ENCODE measurements at regions not wholly inside any gene's neighbourhood (a gene's known extent, or its start where the extent isn't known, plus 50 kb on each side); places are given as distances from the start of the nearest gene placed in this dataset.
A peak's percentile ranks its signal among the peaks of the same experiment; 100 is the strongest.
"Not testable (repeated sequence)": the region's sequence is repeated elsewhere in the genome, so short reads cannot be mapped to it uniquely, and the experiment has no call there.

GRCh38 chr12:67045650-67046049 lies 223.5 kb upstream of the CAND1 start:
- DNase-seq, result no peak

- DNase-seq, result no peak
These were observed 223.1 kb upstream of the CAND1 start for GRCh38 chr12:67046062-67046461.

GRCh38 chr12:67047634-67048033 lies 221.5 kb upstream of the CAND1 start:
- no peak for DNase-seq

- DNase-seq, result no peak
These were observed 220.8 kb upstream of the CAND1 start for GRCh38 chr12:67048371-67048770.

GRCh38 chr12:67049199-67049598 lies 220.0 kb upstream of the CAND1 start:
- DNase-seq, result not testable (repeated sequence)

GRCh38 chr12:67052981-67053380 lies 216.2 kb upstream of the CAND1 start:
- no peak for DNase-seq

DNA sequence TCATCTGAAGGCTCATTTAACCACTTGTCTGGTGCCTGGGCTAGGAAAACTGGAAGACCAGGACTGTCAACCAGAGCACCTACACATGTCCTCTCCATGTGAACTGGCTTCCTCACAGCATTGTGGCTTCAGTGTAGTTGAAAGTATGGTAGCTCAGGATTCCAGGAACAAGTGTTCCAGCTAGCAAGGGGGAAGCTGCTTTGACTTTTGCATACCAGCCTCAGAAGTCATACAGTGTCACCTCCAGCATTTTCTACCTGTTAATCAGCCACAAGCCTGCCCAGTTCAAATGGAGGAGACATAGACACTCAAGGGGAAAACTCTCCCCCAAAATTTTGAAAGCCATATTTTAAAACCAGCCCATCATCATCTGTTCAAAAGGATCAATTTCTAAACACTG lies 212.8 kb upstream of the CAND1 start:
- DNase-seq, result no peak

- no peak for DNase-seq
These were observed 212.1 kb upstream of the CAND1 start for GRCh38 chr12:67057072-67057471.

GRCh38 chr12:67062193-67062592 lies 207.0 kb upstream of the CAND1 start:
- no peak for DNase-seq

GRCh38 chr12:67067453-67068203 lies 201.5 kb upstream of the CAND1 start:
- no peak for DNase-seq

DNA sequence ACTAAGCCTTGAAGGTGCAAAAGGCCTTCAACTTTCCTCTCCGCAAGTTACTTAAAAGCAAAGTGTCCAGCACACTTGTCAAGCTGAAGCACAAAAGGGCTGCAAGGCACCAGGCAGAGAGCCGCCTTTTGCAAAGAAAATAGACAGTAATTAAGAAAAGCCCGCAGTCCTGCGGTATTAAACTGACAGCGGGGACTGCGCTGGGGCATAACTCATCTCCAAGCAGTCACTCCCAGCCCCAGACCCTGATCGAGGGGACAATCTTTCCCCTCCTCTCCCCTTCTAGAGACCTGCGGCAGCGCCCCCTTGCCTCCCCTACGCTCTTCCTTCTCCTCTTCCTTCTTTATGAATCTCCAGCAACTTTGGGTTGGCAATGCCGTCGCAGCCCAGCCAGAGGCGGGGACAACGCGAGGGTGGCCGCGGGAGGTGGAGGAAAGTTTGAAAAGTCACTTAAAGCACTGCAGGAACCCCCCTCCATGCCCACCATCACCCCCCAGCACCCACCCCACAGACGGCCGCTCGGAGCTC lies 200.9 kb upstream of the CAND1 start:
- DNase-seq, result no peak

DNA sequence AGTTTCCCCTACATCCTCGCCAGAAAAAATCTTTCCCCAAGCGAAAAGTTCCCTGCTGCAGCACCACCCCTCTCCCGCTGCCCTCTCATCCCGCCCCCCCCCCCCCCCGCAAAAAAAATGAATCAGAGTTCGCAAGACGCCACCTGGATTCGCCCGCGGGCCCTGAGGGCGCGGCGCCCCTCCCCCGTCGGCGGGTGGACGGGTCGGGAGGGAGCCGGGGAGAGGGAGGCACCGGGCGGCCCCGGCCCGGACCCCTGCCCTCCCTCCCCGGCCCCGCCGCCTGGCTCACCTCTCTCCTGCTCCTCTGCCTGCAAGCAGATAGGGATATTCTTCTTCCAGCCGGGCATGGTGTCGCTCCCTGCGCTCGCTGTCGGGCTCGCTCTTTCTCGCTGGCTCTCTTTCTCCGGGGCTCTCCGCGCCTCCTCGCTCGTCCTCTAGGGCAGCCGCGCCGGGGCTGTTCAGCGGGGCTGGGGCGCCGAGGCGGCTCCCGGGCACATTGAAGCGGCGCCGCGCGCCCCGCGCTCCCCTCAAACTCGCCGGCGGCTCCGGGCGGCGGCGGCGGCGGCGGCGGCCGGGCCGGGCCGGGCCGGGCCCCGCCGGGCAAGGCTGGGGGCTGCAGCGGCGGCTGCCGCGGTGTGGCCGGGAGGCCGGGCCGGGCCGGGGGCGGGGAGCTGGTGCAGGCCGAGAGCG lies 200.3 kb upstream of the CAND1 start:
- peak in 1 of 2 donors; percentile 14 for DNase-seq

GRCh38 chr12:67069451-67070306 lies 199.5 kb upstream of the CAND1 start:
- no peak for DNase-seq

- DNase-seq, result no peak
These were observed 198.9 kb upstream of the CAND1 start for GRCh38 chr12:67070307-67070600.

DNA sequence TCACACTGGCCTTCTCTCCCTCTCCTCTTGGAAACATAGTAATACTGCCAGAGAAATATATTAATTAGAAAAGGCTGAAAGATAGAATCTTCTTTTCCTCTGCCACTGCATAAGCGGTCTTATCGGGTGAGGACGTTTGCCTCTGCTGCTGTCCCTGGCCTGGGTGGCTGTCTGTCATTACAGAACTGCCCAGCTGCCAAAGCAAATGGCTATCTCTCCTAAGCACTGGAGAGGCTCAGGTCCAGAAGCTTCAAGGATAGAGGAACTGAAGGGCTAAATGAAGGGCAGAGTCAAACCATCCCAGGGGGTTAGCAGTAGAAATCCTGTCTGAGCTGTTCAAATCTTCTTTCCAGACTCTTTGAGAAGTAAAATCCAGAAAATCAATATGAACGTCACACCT lies 198.6 kb upstream of the CAND1 start:
- DNase-seq, result no peak

GRCh38 chr12:67072281-67072680 lies 196.9 kb upstream of the CAND1 start:
- DNase-seq, result not testable (repeated sequence)

GRCh38 chr12:67073336-67073735 lies 195.8 kb upstream of the CAND1 start:
- DNase-seq, result no peak

- no peak for DNase-seq
These were observed 195.1 kb upstream of the CAND1 start for GRCh38 chr12:67074072-67074471.

DNA sequence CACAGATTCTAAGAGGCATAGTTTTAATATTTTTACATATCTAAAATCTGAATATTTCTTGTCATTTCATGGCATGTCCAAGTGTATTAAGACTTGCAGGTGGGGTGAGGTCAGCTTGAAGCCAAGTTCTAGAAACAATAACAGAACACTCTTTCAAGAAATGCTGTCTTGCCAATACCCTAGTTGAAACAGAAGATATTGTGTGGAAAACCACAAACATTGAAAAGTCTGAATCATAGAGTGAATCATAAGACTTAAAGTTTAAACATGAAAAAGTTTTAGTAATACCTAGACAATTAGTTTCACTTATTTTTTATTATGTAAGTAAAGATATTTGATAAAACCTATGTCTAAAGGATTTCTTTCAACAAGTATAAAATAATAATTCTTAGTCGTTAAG lies 191.5 kb upstream of the CAND1 start:
- DNase-seq, result no peak

DNA sequence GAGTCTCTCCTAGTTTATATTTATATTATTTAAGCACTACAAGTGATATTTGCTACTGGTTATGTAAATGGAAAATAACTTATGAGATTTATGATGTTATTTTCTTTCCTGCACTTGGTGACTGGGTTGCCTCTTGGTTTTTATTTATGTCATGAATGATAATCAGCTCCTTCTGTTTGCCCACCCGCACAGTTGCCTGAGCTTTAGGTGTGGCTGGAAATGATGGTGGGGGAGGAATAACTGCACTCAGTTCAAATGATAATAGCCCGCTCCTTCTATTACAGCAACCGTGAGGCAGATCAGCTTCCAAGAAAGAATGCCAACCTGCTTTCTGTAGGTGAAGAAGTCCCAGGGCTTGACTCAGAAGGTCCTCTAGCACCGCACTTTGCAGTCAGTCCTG lies 190.2 kb upstream of the CAND1 start:
- no peak for DNase-seq

- no peak for DNase-seq
These were observed 188.5 kb upstream of the CAND1 start for GRCh38 chr12:67080637-67081036.

DNA sequence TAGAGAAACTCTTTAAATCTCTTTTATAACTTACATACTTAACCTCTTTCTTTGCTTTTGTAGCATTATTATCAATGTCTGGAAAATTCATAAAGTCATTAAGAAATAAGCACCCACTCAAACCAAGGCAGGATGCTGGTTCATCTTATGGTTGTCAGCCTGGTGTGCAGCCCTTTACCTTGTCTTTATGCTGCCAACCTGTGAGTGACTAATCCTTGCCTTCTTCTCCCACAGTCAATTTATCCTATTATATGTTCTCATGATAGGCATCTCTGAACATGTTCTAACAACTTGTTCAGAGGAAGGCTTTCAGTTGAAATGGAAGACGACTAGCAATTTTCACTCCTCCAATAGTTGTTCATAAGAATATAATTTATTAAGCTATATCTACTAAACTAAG lies 186.9 kb upstream of the CAND1 start:
- DNase-seq, result no peak

GRCh38 chr12:67085699-67086098 lies 183.5 kb upstream of the CAND1 start:
- no peak for DNase-seq

- DNase-seq, result no peak
These were observed 183.0 kb upstream of the CAND1 start for GRCh38 chr12:67086116-67086515.
